GM12878 (cell line): ENCODE measurements at regions not wholly inside any gene's neighbourhood (a gene's known extent, or its start where the extent isn't known, plus 50 kb on each side); places are given as distances from the start of the nearest gene placed in this dataset.

Source experiments
- ATAC-seq: fragments of 200-7000 bp; cut with Tn5 transposase; 3 replicates; pipeline ENCODE4 v1.9.1; 2020; ENCODE audit warnings: mild to moderate bottlenecking, moderate library complexity
- BruUV-seq: library from RNA; stranded (reverse); fragments of 400-500 nt; replicated peaks from 2 replicates; lab custom pipeline; 2021; lab: Mats Ljungman, UMichigan
- CTCF ChIA-PET: fragments of 300-600 bp; sonication (Branson Sonifier 250); formaldehyde crosslinking; extraction: SDS; loops from one replicate; lab custom pipeline; 2021; ENCODE audit warnings: inconsistent platforms; lab: Yijun Ruan, JAX
- POLR2A ChIA-PET: fragments of 350-600 bp; formaldehyde crosslinking; extraction: SDS; loops from one replicate; lab custom pipeline; 2021; ENCODE audit warnings: inconsistent platforms; lab: Charles Lee
- RAD21 ChIA-PET: fragments of 300-600 bp; sonication (Branson Sonifier 250); formaldehyde crosslinking; loops from one replicate; lab custom pipeline; 2023; ENCODE audit warnings: antibody characterized with exemption; ENCODE audit not compliant: unreplicated experiment; lab: Charles Lee
- SMC1A ChIA-PET: fragments of 300-600 bp; sonication (Branson Sonifier 250); formaldehyde crosslinking; loops from one replicate; lab custom pipeline; 2023; ENCODE audit not compliant: unreplicated experiment, uncharacterized antibody; lab: Charles Lee
- DNase-seq: peaks from one replicate; pipeline ENCODE4 v3.0.0-alpha.2; 2011; ENCODE audit warnings: low read depth, low spot score
- FAIRE-seq: peaks from 3 replicates; lab custom pipeline; 2011; peaks lifted over from hg19 to GRCh38; lab: Jason Lieb, UNC
- H2AFZ ChIP-seq: 2 replicates; pipeline ENCODE4 v1.6.0; 2011; ENCODE audit warnings: low read depth, low read length, control low read depth; ENCODE audit not compliant: control insufficient read depth
- H3K27ac ChIP-seq: 2 replicates; pipeline ENCODE4 v1.5.1; 2011; ENCODE audit warnings: control low read depth; ENCODE audit not compliant: control insufficient read depth, insufficient read depth
- H3K27me3 ChIP-seq, 2 experiments: replicated peaks in 1 of 2; 2 replicates each; pipeline versions ENCODE4 v1.6.0 to v1.6.1; 2011; ENCODE audit warnings: low read length in 1 of 2; ENCODE audit not compliant: control insufficient read depth in 2 of 2, insufficient read depth in 2 of 2
- H3K36me3 ChIP-seq, 2 experiments: 2 replicates each; pipeline ENCODE4 v1.5.1; 2011; ENCODE audit warnings: low read length in 1 of 2; ENCODE audit not compliant: control insufficient read depth in 2 of 2, insufficient read depth in 2 of 2
- H3K4me1 ChIP-seq: 2 replicates; pipeline ENCODE4 v1.6.1; 2011; ENCODE audit warnings: mild to moderate bottlenecking, low read length, moderate library complexity, mixed read lengths; ENCODE audit not compliant: control insufficient read depth, insufficient read depth
- H3K4me2 ChIP-seq: 2 replicates; pipeline ENCODE4 v1.6.0; 2011; ENCODE audit warnings: control low read depth; ENCODE audit not compliant: control insufficient read depth, insufficient read depth
- H3K4me3 ChIP-seq: fragments of 200-600 bp; sonication (generic); 2 replicates; pipeline ENCODE4 v1.5.1; 2016
- H3K79me2 ChIP-seq: 2 replicates; pipeline ENCODE4 v1.6.0; 2011; ENCODE audit warnings: low read length; ENCODE audit not compliant: control insufficient read depth, insufficient read depth
- H3K9ac ChIP-seq: 2 replicates; pipeline ENCODE4 v1.8.0; 2011; ENCODE audit warnings: low read length, control low read depth, mixed read lengths; ENCODE audit not compliant: control insufficient read depth, insufficient read depth
- H3K9me3 ChIP-seq: replicated peaks from 3 replicates; pipeline ENCODE4 v1.5.1; 2011; ENCODE audit warnings: mild to moderate bottlenecking, low read length; ENCODE audit not compliant: control insufficient read depth, insufficient read depth
- H4K20me1 ChIP-seq: 2 replicates; pipeline ENCODE4 v1.6.0; 2011; ENCODE audit not compliant: control insufficient read depth, insufficient read depth
- ATF3 ChIP-seq: IDR thresholded peaks from 2 replicates; pipeline ENCODE4 v1.6.1; 2011; ENCODE audit warnings: low read depth, mild to moderate bottlenecking, low read length, moderate library complexity, borderline replicate concordance; ENCODE audit errors: extremely low read depth
- BHLHE40 ChIP-seq, 2 experiments: fragments of 450-650 bp in 1 of 2; IDR thresholded peaks; 2 replicates each; pipeline ENCODE4 v1.6.1; 2011 to 2017; ENCODE audit warnings: low read depth in 2 of 2, borderline replicate concordance in 1 of 2, improper control_type of control experiment in 1 of 2, low read length in 1 of 2, mild to moderate bottlenecking in 1 of 2
- E2F4 ChIP-seq: IDR thresholded peaks from 2 replicates; pipeline ENCODE4 v1.6.1; 2012; ENCODE audit warnings: low read depth, low read length, improper control_type of control experiment
- ETV6 ChIP-seq, 2 experiments: fragments of 450-650 bp in 1 of 2; IDR thresholded peaks in 1 of 2; conservative IDR thresholded peaks in 1 of 2; 2 replicates each; pipeline ENCODE4 v1.6.1; 2014; ENCODE audit warnings: antibody characterized with exemption in 1 of 2, borderline replicate concordance in 1 of 2, low read depth in 1 of 2, mild to moderate bottlenecking in 1 of 2, moderate library complexity in 1 of 2
- KAT2A ChIP-seq: conservative IDR thresholded peaks from 2 replicates; pipeline ENCODE4 v1.6.1; 2011; ENCODE audit warnings: low read depth, low read length; ENCODE audit not compliant: control insufficient read depth
- KDM1A ChIP-seq: fragments of 200-600 bp; sonication (generic); IDR thresholded peaks from 2 replicates; pipeline ENCODE4 v1.6.1; 2016; ENCODE audit warnings: borderline replicate concordance
- MEF2A ChIP-seq: IDR thresholded peaks from 2 replicates; pipeline ENCODE4 v1.6.1; 2011; ENCODE audit warnings: low read depth, mild to moderate bottlenecking, low read length, moderate library complexity; ENCODE audit not compliant: insufficient read depth
- NBN ChIP-seq: fragments of 450-650 bp; IDR thresholded peaks from 2 replicates; pipeline ENCODE4 v1.6.1; 2016
- NFYB ChIP-seq: IDR thresholded peaks from 2 replicates; pipeline ENCODE4 v1.6.1; 2011; ENCODE audit warnings: low read depth, mild to moderate bottlenecking, low read length, improper control_type of control experiment, moderate library complexity; ENCODE audit not compliant: insufficient read depth
- PAX5 ChIP-seq: IDR thresholded peaks from 2 replicates; pipeline ENCODE4 v1.6.1; 2011; ENCODE audit warnings: low read depth, low read length, borderline replicate concordance
- PAX8 ChIP-seq: fragments of 450-650 bp; IDR thresholded peaks from 2 replicates; pipeline ENCODE4 v1.6.1; 2017; ENCODE audit warnings: mild to moderate bottlenecking, moderate library complexity
- RELB ChIP-seq: fragments of 450-650 bp; IDR thresholded peaks from 2 replicates; pipeline ENCODE4 v1.6.1; 2017; ENCODE audit warnings: low read depth, mild to moderate bottlenecking, moderate library complexity
- REST ChIP-seq: IDR thresholded peaks from 2 replicates; pipeline ENCODE4 v1.6.1; 2012; ENCODE audit warnings: mild to moderate bottlenecking, low read depth, low read length
- TBL1XR1 ChIP-seq: IDR thresholded peaks from 2 replicates; pipeline ENCODE4 v1.6.1; 2012; ENCODE audit warnings: low read depth, low read length, improper control_type of control experiment
- YBX1 ChIP-seq: fragments of 450-650 bp; IDR thresholded peaks from 2 replicates; pipeline ENCODE4 v1.6.1; 2016; ENCODE audit warnings: antibody characterized with exemption
- ZNF274 ChIP-seq: IDR thresholded peaks from one replicate; pipeline ENCODE4 v1.8.0; 2011; ENCODE audit not compliant: insufficient read length, insufficient read depth
- WGBS: methylation state at CpG from one replicate; pipeline ENCODE4 v1.1.6; 2016; ENCODE audit warnings: low lambda C conversion rate; ENCODE audit not compliant: insufficient replicate concordance, insufficient coverage; ENCODE audit errors: missing lambda C conversion rate; 5-methylcytosine and 5-hydroxymethylcytosine counted together
- in situ Hi-C: fragments of 300-500 bp; cut with MboI; formaldehyde crosslinking; loops from 9 replicates; pipeline ENCODE4 v1.14.3; 2018; ENCODE audit warnings: mixed read lengths
- intact Hi-C: fragments of 100-400 bp; cut with micrococcal nuclease; formaldehyde crosslinking; loops from one replicate; pipeline ENCODE4 v1.14.2; 2022; ENCODE audit not compliant: unreplicated experiment

GRCh38 chrX:124203311-124203710 lies 129.1 kb upstream of the TEX13D start:
- DNase-seq (no peak), FAIRE-seq (no peak), ATAC-seq (no peak)
- Histone ChIP-seq H3K4me3 (no peak overlapping the region), H3K9me3 (peaks cover 2% of the 10 kb centered on the region), H3K4me2 (no peak overlapping the region), H3K4me1 (no peaks in the 10 kb centered on the region), H2AFZ (no peak overlapping the region), H3K79me2 (no peaks in the 10 kb centered on the region), H4K20me1 (no peaks in the 10 kb centered on the region), H3K36me3 (no peaks in the 10 kb centered on the region), H3K27ac (no peak overlapping the region), H3K27me3 (no peaks in the 10 kb centered on the region), H3K9ac (no peak overlapping the region)
- in situ Hi-C loops (no loop called here), intact Hi-C loops (no loop called here)
- CTCF ChIA-PET: no interaction called here
- POLR2A ChIA-PET: no interaction called here
- SMC1A ChIA-PET: no interaction called here
- BruUV-seq: no TSS peak
- WGBS: 55% methylated on average over 1 of the region's 1 CpG
- RAD21 ChIA-PET: no interaction called here
- no peak for TF ChIP-seq NBN
- TF ChIP-seq NFYB: no peak
- TF ChIP-seq BHLHE40 (IDR thresholded peaks at IDR 0.05; ENCODE audit: borderline replicate concordance in 1 of 2, low read depth in 2 of 2, low read length in 1 of 2): no peak
- no peak for TF ChIP-seq E2F4
- no peak for TF ChIP-seq ETV6 (conservative IDR thresholded peaks at IDR 0.05 in 1 of 2, IDR thresholded peaks at IDR 0.05 in 1 of 2; ENCODE audit: borderline replicate concordance in 1 of 2, low read depth in 1 of 2)
- no peak for TF ChIP-seq RELB
- no peak for TF ChIP-seq PAX5
- TF ChIP-seq REST: no peak
- no peak for TF ChIP-seq ZNF274
- TF ChIP-seq PAX8: no peak
- TF ChIP-seq KDM1A: no peak
- TF ChIP-seq KAT2A: no peak
- TF ChIP-seq TBL1XR1: no peak
- no peak for TF ChIP-seq YBX1
- TF ChIP-seq ATF3: no peak
- TF ChIP-seq MEF2A: no peak
